Immature natural killer cell (primary cell): ENCODE measurements at regions not wholly inside any gene's neighbourhood (a gene's known extent, or its start where the extent isn't known, plus 50 kb on each side); places are given as distances from the start of the nearest gene placed in this dataset.

Experiments used
- DNase-seq, 3 donors: peaks; one replicate each; pipeline ENCODE4 v3.0.0; 2022; ENCODE audit warnings: mixed read lengths in 1 of 3
- H3K27ac Mint-ChIP-seq, 6 donors: one replicate each; pipeline ENCODE4 v1.8.0; 2020; ENCODE audit warnings: mixed read lengths in 6 of 6, mild to moderate bottlenecking in 5 of 6, inconsistent platforms in 4 of 6, moderate library complexity in 3 of 6
- H3K27me3 Mint-ChIP-seq, 3 donors: one replicate each; pipeline ENCODE4 v1.8.0; 2020 to 2021; ENCODE audit warnings: low read depth in 3 of 3, mild to moderate bottlenecking in 3 of 3, mixed read lengths in 3 of 3, moderate library complexity in 3 of 3, inconsistent platforms in 1 of 3
- H3K36me3 Mint-ChIP-seq, 3 donors: one replicate each; pipeline ENCODE4 v1.8.0; 2020; ENCODE audit warnings: mixed read lengths in 3 of 3, inconsistent platforms in 2 of 3, mild to moderate bottlenecking in 2 of 3
- H3K4me1 Mint-ChIP-seq, 2 donors: one replicate each; pipeline ENCODE4 v1.8.0; 2020; ENCODE audit warnings: inconsistent platforms in 2 of 2, mild to moderate bottlenecking in 2 of 2, mixed read lengths in 2 of 2, moderate library complexity in 1 of 2
- H3K4me3 Mint-ChIP-seq, 5 donors: one replicate each; pipeline ENCODE4 v1.8.0; 2020; ENCODE audit warnings: mild to moderate bottlenecking in 5 of 5, mixed read lengths in 5 of 5, inconsistent platforms in 3 of 5, moderate library complexity in 3 of 5
- H3K9me3 Mint-ChIP-seq, 6 donors: one replicate each; pipeline ENCODE4 v1.8.0; 2020; ENCODE audit warnings: mild to moderate bottlenecking in 6 of 6, mixed read lengths in 6 of 6, inconsistent platforms in 4 of 6, moderate library complexity in 3 of 6

DNA sequence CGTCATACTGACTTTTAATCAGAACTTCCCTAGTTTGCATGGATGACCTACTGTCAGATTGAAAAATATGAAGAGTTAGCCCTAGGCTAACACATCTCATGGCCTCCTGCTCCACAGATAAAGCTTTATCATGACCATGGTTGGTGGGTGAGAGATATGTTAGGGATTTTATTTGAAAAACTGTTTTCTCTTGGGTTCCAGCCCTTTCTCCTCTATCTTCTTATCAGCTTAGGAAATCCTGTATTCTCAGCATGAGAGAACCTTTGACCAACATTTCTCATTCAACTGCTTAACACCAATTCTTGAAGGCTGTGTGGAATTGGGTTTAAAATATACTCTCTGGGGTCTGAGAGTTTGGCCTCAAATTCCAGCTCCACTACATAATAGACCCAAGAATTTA, 1407.0 kb upstream of the CELF4 start:
- DNase-seq = no peak
- peaks cover 0 to 9% (median 2%) of the 10 kb centered on the region in 6 donors for H3K9me3 Mint-ChIP-seq
- no peak overlapping the region for H3K4me3 Mint-ChIP-seq
- H3K36me3 Mint-ChIP-seq = no peaks in the 10 kb centered on the region
- H3K27ac Mint-ChIP-seq = no peak overlapping the region
- peaks cover 0 to 3% (median 0%) of the 10 kb centered on the region in 3 donors for H3K27me3 Mint-ChIP-seq
- H3K4me1 Mint-ChIP-seq = no peaks in the 10 kb centered on the region

DNA sequence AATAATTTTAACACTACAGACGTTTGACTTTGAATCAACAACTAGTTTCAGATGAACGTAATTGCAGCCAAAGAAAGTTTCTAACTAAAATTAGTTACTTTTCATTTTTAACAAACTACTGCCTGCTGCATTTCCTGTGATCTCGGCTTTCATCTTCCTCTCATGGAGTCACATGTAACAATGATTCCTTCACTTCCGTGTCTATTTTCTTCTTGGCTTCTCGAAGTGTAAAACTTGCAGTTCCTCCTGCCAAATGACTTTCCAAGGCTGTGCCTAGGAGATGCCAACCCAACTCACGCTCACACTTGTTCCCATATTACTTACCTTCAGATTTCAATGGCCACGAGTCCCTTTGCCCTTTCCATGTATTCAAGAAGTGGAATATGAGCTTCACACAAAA, 1406.3 kb upstream of the CELF4 start:
- Mint-ChIP-seq H3K36me3 (no peaks in the 10 kb centered on the region), H3K4me3 (no peak overlapping the region), H3K9me3 (peaks cover 0 to 9% (median 2%) of the 10 kb centered on the region in 6 donors), H3K4me1 (no peaks in the 10 kb centered on the region), H3K27me3 (peaks cover 0 to 3% (median 0%) of the 10 kb centered on the region in 3 donors), H3K27ac (no peak overlapping the region)
- no peak for DNase-seq

DNA sequence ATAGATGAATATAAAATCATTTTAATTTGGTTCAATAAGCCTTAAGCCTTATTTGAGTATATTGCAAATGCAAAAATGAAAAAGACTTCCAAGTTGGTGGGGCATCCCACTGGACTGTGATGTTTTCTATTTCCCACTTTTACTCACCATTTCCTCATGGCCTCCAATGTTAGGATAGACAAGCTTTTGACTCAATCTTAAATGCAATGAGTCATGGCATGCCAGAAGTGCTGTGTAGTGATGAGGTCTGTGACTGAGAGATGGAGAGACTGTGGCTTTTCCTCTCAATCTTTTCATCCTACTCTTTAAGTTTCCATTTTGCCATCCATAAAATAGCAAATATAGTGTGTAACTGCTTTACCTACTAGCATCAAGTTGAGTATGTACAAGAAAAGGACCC, 1401.2 kb upstream of the CELF4 start:
- peaks cover 2 to 11% (median 7%) of the 10 kb centered on the region in 6 donors for H3K9me3 Mint-ChIP-seq
- no peak overlapping the region for H3K4me3 Mint-ChIP-seq
- DNase-seq = no peak
- no peaks in the 10 kb centered on the region for H3K4me1 Mint-ChIP-seq
- peaks cover 0 to 5% (median 0%) of the 10 kb centered on the region in 3 donors for H3K36me3 Mint-ChIP-seq
- H3K27ac Mint-ChIP-seq = no peak overlapping the region
- no peaks in the 10 kb centered on the region for H3K27me3 Mint-ChIP-seq

DNA sequence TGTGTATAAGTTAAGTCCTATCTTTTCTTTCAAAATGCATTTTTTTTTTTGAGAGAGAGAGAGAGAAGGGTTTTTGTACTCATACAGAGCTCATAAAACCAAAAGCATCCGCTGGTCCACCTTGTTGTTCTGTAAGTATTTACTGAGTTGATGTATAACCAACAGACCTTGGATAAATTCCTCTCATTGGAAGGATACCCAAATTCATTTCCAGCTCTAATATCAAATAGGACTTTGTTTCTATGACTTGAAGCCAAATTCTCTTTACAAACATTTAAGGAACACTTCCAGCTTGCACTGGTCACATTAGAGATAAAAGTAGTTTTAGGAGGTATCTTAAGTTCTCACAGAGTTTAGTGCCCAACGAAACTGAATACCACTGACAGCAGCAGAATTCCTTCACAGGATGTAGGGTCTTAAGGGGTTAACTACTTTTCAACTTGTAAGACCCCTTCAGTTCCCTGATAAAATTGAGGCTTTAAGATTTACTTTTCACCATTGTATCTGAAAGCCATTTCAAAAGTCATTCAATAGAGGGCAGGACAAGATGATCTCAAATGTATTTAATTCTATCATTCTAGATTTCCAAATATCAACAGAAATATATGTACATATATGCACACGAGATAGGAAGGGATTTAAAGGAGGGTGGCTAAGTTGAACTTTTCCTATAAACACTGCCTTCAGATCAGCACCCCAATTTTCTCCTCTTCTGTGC, 1398.5 kb upstream of the CELF4 start:
- DNase-seq = no peak
- H3K27ac Mint-ChIP-seq = no peak overlapping the region
- no peaks in the 10 kb centered on the region for H3K27me3 Mint-ChIP-seq
- peaks cover 0 to 5% (median 0%) of the 10 kb centered on the region in 3 donors for H3K36me3 Mint-ChIP-seq
- H3K9me3 Mint-ChIP-seq = peaks cover 2 to 21% (median 7%) of the 10 kb centered on the region in 6 donors
- no peaks in the 10 kb centered on the region for H3K4me1 Mint-ChIP-seq
- H3K4me3 Mint-ChIP-seq = no peak overlapping the region

DNA sequence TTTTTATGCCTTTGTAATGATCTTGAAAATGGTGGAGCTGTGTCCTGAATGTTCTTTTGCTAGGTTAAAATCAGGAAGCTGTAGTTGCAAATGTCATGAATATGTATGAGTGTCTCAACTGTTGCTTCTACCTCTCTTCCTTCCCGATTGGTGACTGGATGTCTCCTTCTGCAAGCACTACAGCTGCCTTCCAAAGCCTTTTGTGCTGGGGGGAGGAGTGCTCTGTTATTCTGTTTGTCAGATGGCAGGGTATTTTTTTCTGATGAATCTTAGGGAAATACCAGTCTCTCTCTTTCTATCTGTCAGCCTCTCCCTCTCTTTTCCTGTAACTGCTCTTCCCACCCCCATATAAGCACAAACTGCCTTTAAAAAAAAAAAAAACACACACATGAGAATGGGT, 1396.3 kb upstream of the CELF4 start:
- Mint-ChIP-seq H3K4me1 (no peaks in the 10 kb centered on the region), H3K36me3 (peaks cover 0 to 5% (median 0%) of the 10 kb centered on the region in 3 donors), H3K27ac (no peak overlapping the region), H3K27me3 (no peaks in the 10 kb centered on the region), H3K4me3 (no peak overlapping the region), H3K9me3 (peaks cover 0 to 21% (median 7%) of the 10 kb centered on the region in 6 donors)
- DNase-seq = no peak

DNA sequence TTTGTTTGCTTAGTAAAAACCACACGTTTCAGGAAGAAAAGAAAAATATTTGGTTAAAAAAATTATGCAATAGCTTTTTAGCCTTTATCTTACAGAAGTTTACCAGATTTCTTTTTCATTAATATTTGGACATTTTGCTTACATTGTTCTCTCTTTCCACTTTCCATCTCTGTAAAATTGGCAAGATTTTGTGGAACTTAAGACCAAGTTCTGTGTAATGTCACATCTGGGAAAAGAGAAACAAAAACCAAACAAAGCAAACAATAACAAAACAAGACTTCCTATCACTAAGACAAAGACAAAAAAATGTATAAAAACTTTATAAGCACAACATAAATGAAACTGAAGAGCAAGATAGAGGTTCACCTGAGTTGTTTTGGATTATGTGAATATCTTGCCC, 1392.1 kb upstream of the CELF4 start:
- H3K4me1 Mint-ChIP-seq = peaks cover 0 to 7% of the 10 kb centered on the region in 2 donors
- H3K27ac Mint-ChIP-seq = no peak overlapping the region
- H3K9me3 Mint-ChIP-seq = peaks cover 0 to 16% (median 4%) of the 10 kb centered on the region in 6 donors
- no peak overlapping the region for H3K4me3 Mint-ChIP-seq
- no peaks in the 10 kb centered on the region for H3K36me3 Mint-ChIP-seq
- peaks cover 0 to 4% (median 0%) of the 10 kb centered on the region in 3 donors for H3K27me3 Mint-ChIP-seq
- no peak for DNase-seq

DNA sequence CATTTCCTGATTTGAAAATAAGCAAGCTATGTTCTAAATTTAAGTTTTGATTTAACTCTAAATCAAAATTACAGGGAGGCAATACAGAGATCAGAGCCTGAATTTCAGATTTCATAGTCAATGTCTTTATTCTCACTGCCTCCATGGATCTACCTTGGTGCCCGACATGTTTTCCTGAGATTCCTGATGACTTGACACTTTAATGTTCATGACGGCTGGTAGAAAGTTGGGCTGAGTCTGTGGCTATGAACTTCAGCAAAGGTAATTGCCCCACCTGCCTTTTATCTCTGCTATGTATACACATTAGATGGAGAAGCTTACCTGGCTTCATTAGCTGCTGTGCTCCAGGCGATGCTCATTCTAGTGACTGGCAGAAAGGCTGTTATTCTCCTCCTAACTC, 1390.5 kb upstream of the CELF4 start:
- Mint-ChIP-seq H3K9me3 (peaks cover 0 to 12% (median 2%) of the 10 kb centered on the region in 6 donors), H3K27me3 (peaks cover 0 to 5% (median 0%) of the 10 kb centered on the region in 3 donors), H3K27ac (no peak overlapping the region), H3K4me1 (peaks cover 0 to 7% of the 10 kb centered on the region in 2 donors), H3K4me3 (no peak overlapping the region), H3K36me3 (no peaks in the 10 kb centered on the region)
- no peak for DNase-seq

DNA sequence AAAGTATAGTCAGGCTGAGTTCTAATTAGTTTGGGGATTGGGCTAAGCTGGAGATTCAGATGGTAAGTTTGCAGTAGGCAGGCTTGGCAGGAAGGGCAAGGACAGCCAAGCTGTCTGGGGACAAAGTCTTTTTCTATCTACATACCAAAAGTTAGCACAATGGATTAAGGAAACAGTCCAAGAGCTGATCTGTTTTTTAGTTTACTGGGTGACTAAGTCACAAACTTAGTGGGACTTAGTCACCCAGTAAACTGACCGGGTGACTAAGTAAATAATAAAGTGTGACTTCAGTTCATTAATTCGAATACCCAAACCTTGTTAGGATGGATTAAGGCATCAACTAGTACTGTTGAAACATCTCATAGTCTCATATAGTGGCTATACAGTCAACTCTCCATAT, 1386.0 kb upstream of the CELF4 start:
- Mint-ChIP-seq H3K27ac (no peak overlapping the region), H3K4me1 (peaks cover 0 to 7% of the 10 kb centered on the region in 2 donors), H3K27me3 (peaks cover 0 to 8% (median 2%) of the 10 kb centered on the region in 3 donors), H3K36me3 (no peaks in the 10 kb centered on the region), H3K9me3 (peaks cover 0 to 11% (median 3%) of the 10 kb centered on the region in 6 donors), H3K4me3 (no peak overlapping the region)
- DNase-seq = no peak

DNA sequence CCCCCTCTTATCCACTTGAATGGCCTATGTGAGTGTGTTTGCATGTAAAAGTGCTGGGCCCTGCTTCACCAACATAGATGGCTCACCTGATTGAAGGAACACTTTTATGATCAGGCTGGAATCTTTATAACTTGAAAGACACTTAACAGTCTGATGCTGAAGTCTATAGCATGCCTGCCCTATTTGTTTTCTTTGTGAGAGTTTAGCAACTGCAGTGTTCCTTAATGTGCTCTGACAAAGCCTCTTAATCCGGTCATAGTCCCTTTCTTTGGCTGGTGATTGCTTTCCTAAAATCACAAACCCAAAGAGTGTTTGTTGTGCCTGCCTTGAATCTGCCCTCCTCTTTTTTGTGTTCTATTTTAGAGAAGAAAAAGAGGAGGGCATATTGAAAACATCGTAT, 1382.8 kb upstream of the CELF4 start:
- Mint-ChIP-seq H3K27me3 (peaks cover 0 to 5% (median 2%) of the 10 kb centered on the region in 3 donors), H3K36me3 (no peaks in the 10 kb centered on the region)

DNA sequence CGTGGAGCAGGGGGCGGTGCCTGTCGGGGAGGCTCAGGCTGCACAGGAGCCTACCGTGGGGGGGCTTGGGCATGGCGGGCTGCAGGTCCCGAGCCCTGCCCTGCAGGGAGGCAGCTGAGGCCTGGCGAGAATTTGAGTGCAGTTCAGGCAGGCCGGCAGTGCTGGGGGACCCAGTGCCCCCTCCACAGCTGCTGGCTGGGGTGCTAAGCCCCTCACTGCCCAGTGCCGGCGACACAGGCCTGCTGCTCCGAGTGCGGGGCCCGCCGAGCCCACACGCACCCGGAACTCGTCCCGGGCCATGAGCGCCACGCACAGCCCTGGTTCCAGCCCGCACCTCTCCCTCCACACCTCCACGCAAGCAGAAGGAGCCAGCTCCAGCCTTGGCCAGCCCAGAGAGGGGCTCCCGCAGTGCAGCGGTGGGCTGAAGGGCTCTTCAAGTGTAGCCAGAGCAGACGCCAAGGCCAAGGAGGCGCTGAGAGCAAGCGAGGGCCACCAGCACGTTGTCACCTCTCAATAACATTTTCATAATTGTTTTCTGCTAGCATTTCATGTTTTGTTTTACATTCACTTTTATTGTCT, 1378.9 kb upstream of the CELF4 start:
- H3K36me3 Mint-ChIP-seq = peaks cover 0 to 8% (median 4%) of the 10 kb centered on the region in 3 donors
- peaks cover 2 to 18% (median 4%) of the 10 kb centered on the region in 3 donors for H3K27me3 Mint-ChIP-seq
- no peak for DNase-seq
- H3K27ac Mint-ChIP-seq = no peak overlapping the region
- peaks cover 5 to 30% (median 13%) of the 10 kb centered on the region in 6 donors for H3K9me3 Mint-ChIP-seq
- H3K4me1 Mint-ChIP-seq = peaks cover 16 to 26% of the 10 kb centered on the region in 2 donors
- no peak overlapping the region for H3K4me3 Mint-ChIP-seq

More for the DNA sequence above, 1382.8 kb upstream of the CELF4 start:
- no peak overlapping the region for H3K27ac Mint-ChIP-seq
- DNase-seq = no peak
- peaks cover 0 to 20% (median 4%) of the 10 kb centered on the region in 6 donors for H3K9me3 Mint-ChIP-seq
- no peaks in the 10 kb centered on the region for H3K4me1 Mint-ChIP-seq
- no peak overlapping the region for H3K4me3 Mint-ChIP-seq

DNA sequence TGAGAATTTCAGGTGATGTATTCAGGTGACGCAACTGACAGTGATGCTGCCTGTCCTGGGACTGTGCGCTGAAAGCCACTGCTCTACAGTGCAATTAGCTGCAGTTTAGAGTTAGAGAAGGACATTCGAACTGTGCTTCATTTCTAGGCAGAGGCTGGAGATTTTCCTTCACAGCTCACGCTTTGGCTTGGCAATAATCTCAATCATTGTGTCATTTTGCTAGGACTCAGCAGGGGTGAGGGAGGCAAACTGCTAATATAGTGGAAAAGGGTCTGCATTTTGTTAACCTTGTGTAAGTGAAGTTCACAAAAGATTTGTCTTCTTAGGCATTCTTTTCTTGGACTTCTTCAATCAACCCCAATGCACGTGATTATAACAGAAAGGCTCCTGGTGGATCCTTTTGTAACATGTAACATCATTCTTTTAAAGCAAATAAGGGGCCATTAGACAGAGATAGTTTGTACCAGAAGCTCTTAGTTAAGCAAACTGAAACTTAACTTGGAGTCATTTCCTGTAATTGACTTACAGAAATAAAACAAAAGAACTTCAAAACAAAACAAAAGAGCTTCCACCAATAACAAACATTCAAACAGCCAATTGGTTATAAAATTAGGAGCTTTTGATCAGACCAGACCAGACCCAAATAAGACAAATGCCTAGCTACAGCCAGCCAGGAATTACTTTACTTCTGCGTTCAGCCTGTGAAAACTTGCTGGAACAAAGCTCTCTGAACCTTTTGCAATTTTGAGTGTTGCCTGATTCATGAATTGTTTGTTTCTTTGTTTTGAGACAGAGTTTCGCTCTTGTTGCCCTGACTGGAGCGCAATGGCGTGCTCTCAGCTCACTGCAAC, 1376.3 kb upstream of the CELF4 start:
- H3K27me3 Mint-ChIP-seq = peaks cover 1 to 18% (median 7%) of the 10 kb centered on the region in 3 donors
- H3K27ac Mint-ChIP-seq = peak overlapping the region; percentile 22 to 98 (median 86)
- H3K4me1 Mint-ChIP-seq = peaks cover 16 to 28% of the 10 kb centered on the region in 2 donors
- peaks cover 0 to 8% (median 4%) of the 10 kb centered on the region in 3 donors for H3K36me3 Mint-ChIP-seq
- peaks cover 5 to 34% (median 14%) of the 10 kb centered on the region in 6 donors for H3K9me3 Mint-ChIP-seq
- no peak for DNase-seq
- H3K4me3 Mint-ChIP-seq = peak overlapping the region; percentile 5 to 92 (median 64)

DNA sequence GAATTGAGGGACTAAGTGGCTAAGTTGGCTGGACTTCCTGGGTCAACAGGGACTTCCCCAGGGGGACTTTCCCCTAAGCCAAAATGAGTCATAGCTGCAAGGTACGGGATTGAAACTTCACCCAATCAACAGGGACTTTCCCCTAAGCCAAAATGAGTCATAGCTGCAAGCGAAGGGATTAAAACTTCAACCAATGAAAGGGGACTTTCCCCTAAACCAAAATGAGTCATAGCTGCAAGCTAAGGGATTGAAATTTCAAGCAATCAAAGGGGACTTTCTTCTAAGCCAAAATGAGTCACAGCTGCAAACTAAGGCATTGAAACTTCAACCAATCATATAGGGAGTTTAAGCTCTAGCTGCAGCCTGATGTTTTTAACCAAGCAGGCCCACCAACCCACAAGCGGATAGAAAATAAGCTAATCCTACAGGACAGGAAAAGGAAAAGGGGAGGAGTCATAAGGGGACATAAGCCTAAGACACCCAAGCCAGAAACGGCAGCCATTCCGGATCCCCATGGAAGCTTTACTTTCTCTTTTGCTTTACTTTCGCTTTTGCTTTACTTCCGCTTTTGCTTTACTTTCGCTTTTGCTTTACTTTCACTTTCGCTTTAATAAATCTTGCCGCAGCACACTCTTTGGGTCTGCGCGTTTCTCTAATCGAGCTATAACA, 1375.4 kb upstream of the CELF4 start:
- H3K4me1 Mint-ChIP-seq = peaks cover 16 to 28% of the 10 kb centered on the region in 2 donors
- peak overlapping the region; percentile 47 to 92 (median 64) for H3K4me3 Mint-ChIP-seq
- H3K9me3 Mint-ChIP-seq = peaks cover 5 to 29% (median 14%) of the 10 kb centered on the region in 6 donors
- peaks cover 0 to 18% (median 7%) of the 10 kb centered on the region in 3 donors for H3K27me3 Mint-ChIP-seq
- peaks cover 0 to 8% (median 4%) of the 10 kb centered on the region in 3 donors for H3K36me3 Mint-ChIP-seq
- H3K27ac Mint-ChIP-seq = peak overlapping the region; percentile 79 to 98 (median 88)
- peak; percentile 47 to 68 (median 48) for DNase-seq

DNA sequence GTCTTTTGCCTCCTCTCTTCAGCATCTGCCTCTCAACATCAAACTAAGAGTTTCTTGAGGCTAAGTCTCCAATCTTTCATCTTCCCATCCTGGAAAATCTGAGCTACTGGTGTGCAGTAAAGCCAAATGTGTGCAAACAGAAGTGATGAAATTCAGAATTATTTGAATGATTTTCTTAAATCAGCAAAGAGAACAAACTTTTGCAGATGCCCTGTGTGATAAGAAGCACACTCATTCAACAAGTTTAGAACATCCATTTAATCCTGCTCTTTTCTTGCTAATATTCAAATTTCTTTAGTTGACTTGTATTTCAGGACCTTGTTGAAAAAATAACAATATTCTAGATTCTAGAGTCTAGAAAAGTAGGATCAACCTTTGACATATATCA, 1374.9 kb upstream of the CELF4 start:
- DNase-seq = no peak
- H3K36me3 Mint-ChIP-seq = peaks cover 0 to 8% (median 4%) of the 10 kb centered on the region in 3 donors
- H3K27ac Mint-ChIP-seq = peak overlapping the region; percentile 79 to 98 (median 84)
- peaks cover 5 to 27% (median 14%) of the 10 kb centered on the region in 6 donors for H3K9me3 Mint-ChIP-seq
- peak overlapping the region in 3 of 5 donors; percentile 31 to 92 (median 64) for H3K4me3 Mint-ChIP-seq
- H3K27me3 Mint-ChIP-seq = peaks cover 0 to 18% (median 7%) of the 10 kb centered on the region in 3 donors
- H3K4me1 Mint-ChIP-seq = peaks cover 16 to 28% of the 10 kb centered on the region in 2 donors
